Mesothelial cell of epicardium (in vitro differentiated cells): ENCODE measurements at regions not wholly inside any gene's neighbourhood (a gene's known extent, or its start where the extent isn't known, plus 50 kb on each side); places are given as distances from the start of the nearest gene placed in this dataset.

Source experiments
- DNase-seq, 2 experiments: peaks; one replicate each; pipeline ENCODE4 v3.0.0; 2021; ENCODE audit warnings: low spot score in 2 of 2; ENCODE audit not compliant: unreplicated experiment in 2 of 2
- H3K27ac Mint-ChIP-seq: 2 replicates; pipeline ENCODE4 v1.8.0; 2021; ENCODE audit warnings: mixed read lengths
- H3K27me3 Mint-ChIP-seq: 2 replicates; pipeline ENCODE4 v1.8.0; 2021; ENCODE audit warnings: low read depth, mixed read lengths
- H3K36me3 Mint-ChIP-seq: 2 replicates; pipeline ENCODE4 v1.8.0; 2021; ENCODE audit warnings: mixed read lengths
- H3K4me1 Mint-ChIP-seq: 2 replicates; pipeline ENCODE4 v1.8.0; 2021; ENCODE audit warnings: mixed read lengths
- H3K4me3 Mint-ChIP-seq: 2 replicates; pipeline ENCODE4 v1.8.0; 2021; ENCODE audit warnings: mild to moderate bottlenecking, moderate library complexity, mixed read lengths
- H3K9me3 Mint-ChIP-seq: 2 replicates; pipeline ENCODE4 v1.8.0; 2021; ENCODE audit warnings: mixed read lengths
- CTCF ChIP-seq: fragments of 200-600 bp; sonication (generic); IDR thresholded peaks from one replicate; pipeline ENCODE4 v1.5.0; 2021; ENCODE audit warnings: antibody characterized with exemption; ENCODE audit not compliant: unreplicated experiment

GRCh38 chr4:108477527-108478108 is 142.8 kb upstream of the RPL34 start:
- no peaks in the 10 kb centered on the region for H3K27me3 Mint-ChIP-seq
- no peak overlapping the region for H3K4me3 Mint-ChIP-seq
- no peak for DNase-seq
- no peak overlapping the region for H3K27ac Mint-ChIP-seq
- no peaks in the 10 kb centered on the region for H3K36me3 Mint-ChIP-seq
- no peak for TF ChIP-seq CTCF
- H3K9me3 Mint-ChIP-seq: peaks cover 9% of the 10 kb centered on the region
- peaks cover 5% of the 10 kb centered on the region for H3K4me1 Mint-ChIP-seq

- Mint-ChIP-seq H3K27me3 (no peaks in the 10 kb centered on the region), H3K4me1 (peaks cover 5% of the 10 kb centered on the region), H3K4me3 (no peak overlapping the region), H3K36me3 (no peaks in the 10 kb centered on the region), H3K9me3 (peaks cover 14% of the 10 kb centered on the region), H3K27ac (no peak overlapping the region)
- TF ChIP-seq CTCF: no peak
- DNase-seq: no peak
These were observed 147.1 kb upstream of the RPL34 start for GRCh38 chr4:108473163-108473720.

- no peaks in the 10 kb centered on the region for H3K27me3 Mint-ChIP-seq
- no peak for TF ChIP-seq CTCF
- peaks cover 5% of the 10 kb centered on the region for H3K9me3 Mint-ChIP-seq
- DNase-seq: no peak
- no peak overlapping the region for H3K4me3 Mint-ChIP-seq
- no peaks in the 10 kb centered on the region for H3K36me3 Mint-ChIP-seq
- peaks cover 18% of the 10 kb centered on the region for H3K4me1 Mint-ChIP-seq
- H3K27ac Mint-ChIP-seq: no peak overlapping the region
These were observed 153.2 kb upstream of the RPL34 start for GRCh38 chr4:108466936-108467902.

GRCh38 chr4:108465886-108466500 is 154.4 kb upstream of the RPL34 start:
- H3K4me3 Mint-ChIP-seq: no peak overlapping the region
- H3K4me1 Mint-ChIP-seq: peaks cover 18% of the 10 kb centered on the region
- H3K36me3 Mint-ChIP-seq: no peaks in the 10 kb centered on the region
- no peak overlapping the region for H3K27ac Mint-ChIP-seq
- TF ChIP-seq CTCF: no peak
- H3K9me3 Mint-ChIP-seq: no peaks in the 10 kb centered on the region
- H3K27me3 Mint-ChIP-seq: no peaks in the 10 kb centered on the region
- no peak for DNase-seq

GRCh38 chr4:108458681-108459080 is 161.7 kb upstream of the RPL34 start:
- Mint-ChIP-seq H3K27ac (no peak overlapping the region), H3K9me3 (peaks cover 3% of the 10 kb centered on the region), H3K36me3 (no peaks in the 10 kb centered on the region), H3K27me3 (no peaks in the 10 kb centered on the region), H3K4me1 (peaks cover 21% of the 10 kb centered on the region), H3K4me3 (no peak overlapping the region)
- TF ChIP-seq CTCF: no peak
- no peak for DNase-seq
